ENCODE measurements at regions not wholly inside any gene's neighbourhood (a gene's known extent, or its start where the extent isn't known, plus 50 kb on each side); places are given as distances from the start of the nearest gene placed in this dataset.

- BruUV-seq (replicated peaks) = no TSS peak
- Histone ChIP-seq H3K4me3 (no peak overlapping the region), H3K9me1 (ENCODE audit: control insufficient read depth, insufficient read depth, low read length) (no peaks in the 10 kb centered on the region), H4K20me1 (replicated peaks; ENCODE audit: control insufficient read depth, insufficient read depth, low read length) (no peaks in the 10 kb centered on the region), H3K36me3 (ENCODE audit: control insufficient read depth, insufficient read depth, low read length) (no peaks in the 10 kb centered on the region), H3K27ac (ENCODE audit: extremely low read depth, low read depth, low read length) (no peak overlapping the region), H3K27me3 (ENCODE audit: control insufficient read depth in 2 of 2, insufficient read depth in 2 of 2, low read length in 2 of 2) (no peaks in the 10 kb centered on the region), H3K4me2 (ENCODE audit: insufficient read depth, low read length) (no peak overlapping the region), H3K9me3 (replicated peaks; ENCODE audit: control insufficient read depth, insufficient read depth, low read depth, low read length) (no peaks in the 10 kb centered on the region; the same call in 1 of the 2 replicates), H3K79me2 (ENCODE audit: control insufficient read depth, insufficient read depth, low read length) (no peaks in the 10 kb centered on the region), H2AFZ (ENCODE audit: low read depth, low read length) (no peak overlapping the region), H3K4me1 (replicated peaks in 1 of 2; ENCODE audit: control insufficient read depth in 2 of 2, insufficient read depth in 2 of 2, low read length in 2 of 2) (no peaks in the 10 kb centered on the region), H3K9ac (ENCODE audit: insufficient read depth in 1 of 2, low read depth in 2 of 2, low read length in 2 of 2) (no peak overlapping the region)
- in situ Hi-C loops (cut with MboI) = no loop called here
- 0% methylated on average over 3 of the region's 3 CpGs for WGBS (ENCODE audit: insufficient coverage, low coverage, missing lambda C conversion rate)
- POLR2A ChIA-PET = no interaction called here
- ATAC-seq = no peak
- no peak for DNase-seq (ENCODE audit: extremely low read depth in 1 of 4, low spot score in 3 of 4)
- intact Hi-C loops (cut with micrococcal nuclease) = no loop called here
- no peak for FAIRE-seq
- CTCF ChIA-PET (ENCODE audit: low intra/inter-chr PET ratio) = no interaction called here
- TF ChIP-seq KDM1A (IDR thresholded peaks at IDR 0.05) (no peak), TCF3 (CRISPR knock-in tag; IDR thresholded peaks at IDR 0.05) (no peak), ATF2 (CRISPR knock-in tag; IDR thresholded peaks at IDR 0.05) (no peak), GABPB2 (CRISPR knock-in tag; conservative IDR thresholded peaks at IDR 0.05) (no peak), ZKSCAN3 (CRISPR knock-in tag; IDR thresholded peaks at IDR 0.05) (no peak), MXD1 (CRISPR knock-in tag; IDR thresholded peaks at IDR 0.05; ENCODE audit: borderline replicate concordance, poor library complexity, severe bottlenecking) (no peak), POU5F1 (IDR thresholded peaks at IDR 0.05; ENCODE audit: borderline replicate concordance, low read depth, low read length, partially characterized antibody) (no peak), ZBTB9 (CRISPR knock-in tag; IDR thresholded peaks at IDR 0.05) (no peak), ZNF212 (CRISPR knock-in tag; IDR thresholded peaks at IDR 0.05) (no peak), GTF2F1 (IDR thresholded peaks at IDR 0.05; ENCODE audit: low read depth, low read length) (no peak), PCBP1 (IDR thresholded peaks at IDR 0.05; ENCODE audit: low read depth, low read length, poor library complexity, severe bottlenecking) (peak; percentile 90), ZBTB12 (CRISPR knock-in tag; IDR thresholded peaks at IDR 0.05) (no peak), MAFK (IDR thresholded peaks at IDR 0.05; ENCODE audit: low read length) (no peak), HNRNPK (IDR thresholded peaks at IDR 0.05; ENCODE audit: low read depth, low read length, poor library complexity, severe bottlenecking) (peak; percentile 97), ZKSCAN1 (IDR thresholded peaks at IDR 0.05; ENCODE audit: low read depth, low read length) (no peak), ZNF778 (CRISPR knock-in tag; IDR thresholded peaks at IDR 0.05) (no peak), MEF2D (tag; conservative IDR thresholded peaks at IDR 0.05; ENCODE audit: low read depth) (no peak), NCOR1 (IDR thresholded peaks at IDR 0.05) (no peak), NONO (IDR thresholded peaks at IDR 0.05; ENCODE audit: low read depth in 2 of 2, low read length in 1 of 2) (no peak), MLLT1 (IDR thresholded peaks at IDR 0.05) (no peak)
These were observed 287.2 kb upstream of the KCNH8 start for GRCh38 chr3:18861137-18861536.

Measured in K562 (cell line).